Hepatocyte (in vitro differentiated cells): ENCODE measurements at regions not wholly inside any gene's neighbourhood (a gene's known extent, or its start where the extent isn't known, plus 50 kb on each side); places are given as distances from the start of the nearest gene placed in this dataset.
A peak's percentile ranks its signal among the peaks of the same experiment; 100 is the strongest.

Experiments
- DNase-seq: peaks from one replicate; pipeline ENCODE4 v3.0.0-alpha.2; 2016; ENCODE audit warnings: low spot score
- H2AFZ ChIP-seq: fragments of 200-600 bp; sonication (generic); 2 replicates; pipeline ENCODE4 v1.6.0; 2016; ENCODE audit warnings: antibody characterized with exemption, mild to moderate bottlenecking
- H3K27ac ChIP-seq: fragments of 200-600 bp; sonication (generic); 2 replicates; pipeline ENCODE4 v1.5.1; 2016; ENCODE audit warnings: mild to moderate bottlenecking
- H3K27me3 ChIP-seq: fragments of 200-600 bp; sonication (generic); 2 replicates; pipeline ENCODE4 v1.6.1; 2016
- H3K36me3 ChIP-seq: fragments of 200-600 bp; sonication (generic); replicated peaks from 2 replicates; pipeline ENCODE4 v1.5.1; 2016; ENCODE audit warnings: low read depth; ENCODE audit not compliant: insufficient read depth
- H3K4me1 ChIP-seq: fragments of 200-600 bp; sonication (generic); 2 replicates; pipeline ENCODE4 v1.5.1; 2016; ENCODE audit warnings: mild to moderate bottlenecking, moderate library complexity; ENCODE audit not compliant: insufficient read depth
- H3K4me2 ChIP-seq: fragments of 200-600 bp; sonication (generic); 2 replicates; pipeline ENCODE4 v1.6.0; 2016
- H3K4me3 ChIP-seq: fragments of 200-600 bp; sonication (generic); 2 replicates; pipeline ENCODE4 v1.5.1; 2016; ENCODE audit warnings: mild to moderate bottlenecking
- H3K79me2 ChIP-seq: fragments of 200-600 bp; sonication (generic); 2 replicates; pipeline ENCODE4 v1.6.0; 2017; ENCODE audit warnings: mild to moderate bottlenecking
- H3K9me2 ChIP-seq: fragments of 200-600 bp; sonication (generic); replicated peaks from 2 replicates; pipeline ENCODE4 v1.6.0; 2017; ENCODE audit warnings: mild to moderate bottlenecking; ENCODE audit not compliant: insufficient read depth
- H3K9me3 ChIP-seq: fragments of 200-600 bp; sonication (generic); 2 replicates; pipeline ENCODE4 v1.5.1; 2016; ENCODE audit warnings: low read depth, mild to moderate bottlenecking
- H4K20me1 ChIP-seq: fragments of 200-600 bp; sonication (generic); 2 replicates; pipeline ENCODE4 v1.6.0; 2016; ENCODE audit warnings: mild to moderate bottlenecking; ENCODE audit not compliant: insufficient read depth, poor library complexity, severe bottlenecking
- CTCF ChIP-seq: fragments of 200-600 bp; sonication (generic); IDR thresholded peaks from 2 replicates; pipeline ENCODE4 v1.5.1; 2016; ENCODE audit warnings: antibody characterized with exemption, mild to moderate bottlenecking; ENCODE audit not compliant: poor library complexity
- EZH2 ChIP-seq: fragments of 200-600 bp; sonication (generic); IDR thresholded peaks from 2 replicates; pipeline ENCODE4 v1.6.1; 2016; ENCODE audit warnings: antibody characterized with exemption, mild to moderate bottlenecking, borderline replicate concordance
- EZH2phosphoT487 ChIP-seq: fragments of 200-600 bp; sonication (generic); IDR thresholded peaks from one replicate; pipeline ENCODE4 v1.6.1; 2018; ENCODE audit warnings: antibody characterized with exemption, mild to moderate bottlenecking, low read depth, moderate library complexity; ENCODE audit not compliant: unreplicated experiment, severe bottlenecking
- WGBS: methylation state at CpG from one replicate; pipeline ENCODE4 v1.1.6; 2016; ENCODE audit warnings: low lambda C conversion rate; ENCODE audit errors: missing lambda C conversion rate; 5-methylcytosine and 5-hydroxymethylcytosine counted together

- no peaks in the 10 kb centered on the region for H3K9me3 ChIP-seq
- no peaks in the 10 kb centered on the region for H3K4me1 ChIP-seq
- no peaks in the 10 kb centered on the region for H3K36me3 ChIP-seq
- H3K27me3 ChIP-seq = no peaks in the 10 kb centered on the region
- no peak overlapping the region for H3K4me2 ChIP-seq
- H3K4me3 ChIP-seq = no peak overlapping the region
- no peaks in the 10 kb centered on the region for H4K20me1 ChIP-seq
- no peak overlapping the region for H2AFZ ChIP-seq
- no peaks in the 10 kb centered on the region for H3K9me2 ChIP-seq
- H3K27ac ChIP-seq = no peak overlapping the region
- 95% methylated on average over 1 of the region's 1 CpG for WGBS
- TF ChIP-seq EZH2 (no peak), EZH2phosphoT487 (no peak), CTCF (no peak)
- peak; percentile 13 for DNase-seq
- no peaks in the 10 kb centered on the region for H3K79me2 ChIP-seq
Measured at GRCh38 chr9:73219985-73220626, 68.4 kb downstream of the ANXA1 start.

DNA sequence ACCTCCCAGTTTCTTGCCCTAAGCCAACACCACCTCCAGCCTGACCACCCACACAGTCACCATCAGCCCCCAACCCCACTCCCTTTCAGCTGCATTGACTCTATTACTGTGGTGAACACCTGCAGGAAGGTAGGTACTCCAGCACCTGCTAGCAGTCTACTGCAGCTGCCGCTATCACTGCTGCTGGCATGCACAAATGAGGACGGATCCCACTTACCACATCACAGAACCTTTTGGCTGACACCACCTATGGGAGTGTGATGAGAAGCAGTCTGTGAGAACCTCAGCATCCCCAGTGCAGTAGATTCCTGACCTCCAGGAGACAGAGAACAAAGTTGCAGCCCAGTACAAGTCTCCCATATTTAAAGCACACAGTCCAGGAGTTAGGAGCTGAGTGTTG is 71.9 kb downstream of the ANXA1 start:
- WGBS = 97% methylated on average over 2 of the region's 2 CpGs
- no peaks in the 10 kb centered on the region for H3K9me2 ChIP-seq
- H3K4me1 ChIP-seq = no peaks in the 10 kb centered on the region
- no peak for DNase-seq
- H3K79me2 ChIP-seq = no peaks in the 10 kb centered on the region
- H3K27me3 ChIP-seq = no peaks in the 10 kb centered on the region
- no peaks in the 10 kb centered on the region for H3K9me3 ChIP-seq
- H2AFZ ChIP-seq = no peak overlapping the region
- no peak overlapping the region for H3K4me2 ChIP-seq
- no peak overlapping the region for H3K4me3 ChIP-seq
- H4K20me1 ChIP-seq = no peaks in the 10 kb centered on the region
- H3K27ac ChIP-seq = no peak overlapping the region
- H3K36me3 ChIP-seq = no peaks in the 10 kb centered on the region
- TF ChIP-seq EZH2phosphoT487 (no peak), EZH2 (no peak), CTCF (no peak)

DNA sequence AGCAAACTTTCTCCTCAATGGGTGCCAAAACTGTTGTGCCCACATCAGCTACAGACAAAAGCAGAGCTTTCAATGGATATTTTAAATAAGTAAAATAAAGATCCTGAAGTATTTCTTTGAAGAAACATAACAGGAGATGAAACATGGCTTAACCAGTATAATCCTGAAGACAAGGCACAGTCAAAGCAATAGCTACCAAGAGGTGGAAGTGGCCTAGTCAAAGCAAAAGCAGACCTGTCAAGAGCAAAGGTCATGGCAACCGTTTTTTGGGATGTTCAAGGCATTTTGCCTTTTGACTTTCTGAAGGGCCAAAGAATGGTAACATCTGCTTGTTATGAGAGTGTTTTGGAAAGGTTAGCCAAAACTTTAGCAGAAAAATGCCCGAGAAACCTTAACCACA is 77.9 kb downstream of the ANXA1 start:
- Histone ChIP-seq H3K9me3 (no peaks in the 10 kb centered on the region), H3K36me3 (no peaks in the 10 kb centered on the region), H3K79me2 (no peaks in the 10 kb centered on the region), H4K20me1 (no peaks in the 10 kb centered on the region), H3K27ac (no peak overlapping the region), H3K4me2 (no peak overlapping the region), H2AFZ (no peak overlapping the region), H3K4me3 (no peak overlapping the region), H3K4me1 (no peaks in the 10 kb centered on the region), H3K27me3 (no peaks in the 10 kb centered on the region), H3K9me2 (no peaks in the 10 kb centered on the region)
- no peak for TF ChIP-seq CTCF
- TF ChIP-seq EZH2phosphoT487 = no peak
- no peak for DNase-seq
- 83% methylated on average over 2 of the region's 2 CpGs for WGBS

- H3K9me3 ChIP-seq = no peaks in the 10 kb centered on the region
- no peak overlapping the region for H3K27ac ChIP-seq
- H3K4me3 ChIP-seq = no peak overlapping the region
- TF ChIP-seq CTCF = no peak
- no peak for DNase-seq
- no peaks in the 10 kb centered on the region for H4K20me1 ChIP-seq
- no peaks in the 10 kb centered on the region for H3K36me3 ChIP-seq
- no peaks in the 10 kb centered on the region for H3K79me2 ChIP-seq
- no peak overlapping the region for H2AFZ ChIP-seq
- H3K4me1 ChIP-seq = no peaks in the 10 kb centered on the region
- 70% methylated on average over 2 of the region's 2 CpGs for WGBS
- no peak overlapping the region for H3K4me2 ChIP-seq
- no peaks in the 10 kb centered on the region for H3K27me3 ChIP-seq
- no peaks in the 10 kb centered on the region for H3K9me2 ChIP-seq
Measured at GRCh38 chr9:73230251-73230650, 78.6 kb downstream of the ANXA1 start.
